HFF-Myc (cell line): ENCODE measurements at regions not wholly inside any gene's neighbourhood (a gene's known extent, or its start where the extent isn't known, plus 50 kb on each side); places are given as distances from the start of the nearest gene placed in this dataset.

Experiments used
- DNase-seq: peaks from one replicate; pipeline ENCODE4 v3.0.0-alpha.2; 2011; ENCODE audit warnings: low read depth; ENCODE audit errors: extremely low read depth
- H3K4me3 ChIP-seq: replicated peaks from 2 replicates; pipeline ENCODE4 v1.5.1; 2011; ENCODE audit warnings: low read depth, mild to moderate bottlenecking, control low read depth, low read length
- TF ChIP-seq, protein P1 (sequence below): IDR thresholded peaks from 2 replicates; pipeline ENCODE4 v1.5.1; 2012; ENCODE audit warnings: mild to moderate bottlenecking, low read depth, low read length, control low read depth; ENCODE audit errors: missing control alignments

DNA sequence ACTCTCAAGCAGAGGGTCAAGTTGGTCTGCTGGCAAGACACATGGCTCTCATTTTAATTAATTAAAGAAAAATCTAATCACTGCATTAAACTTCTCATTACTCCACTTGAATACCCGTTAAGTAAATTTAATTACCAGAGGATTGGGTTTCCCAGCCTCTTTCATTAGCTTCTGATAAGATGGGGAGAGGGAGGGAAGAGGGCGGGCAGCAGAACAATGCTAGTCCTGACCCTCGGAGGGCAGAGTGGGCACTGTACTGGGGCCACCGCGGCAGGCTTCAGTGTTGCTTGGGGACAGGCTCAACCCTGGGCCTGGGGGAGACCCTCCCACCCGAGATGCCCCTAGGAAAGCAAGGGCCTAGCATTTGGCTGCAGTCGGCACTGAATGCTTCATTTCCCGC is 55.6 kb upstream of the LINGO1 start:
- TF ChIP-seq, protein P1, sequence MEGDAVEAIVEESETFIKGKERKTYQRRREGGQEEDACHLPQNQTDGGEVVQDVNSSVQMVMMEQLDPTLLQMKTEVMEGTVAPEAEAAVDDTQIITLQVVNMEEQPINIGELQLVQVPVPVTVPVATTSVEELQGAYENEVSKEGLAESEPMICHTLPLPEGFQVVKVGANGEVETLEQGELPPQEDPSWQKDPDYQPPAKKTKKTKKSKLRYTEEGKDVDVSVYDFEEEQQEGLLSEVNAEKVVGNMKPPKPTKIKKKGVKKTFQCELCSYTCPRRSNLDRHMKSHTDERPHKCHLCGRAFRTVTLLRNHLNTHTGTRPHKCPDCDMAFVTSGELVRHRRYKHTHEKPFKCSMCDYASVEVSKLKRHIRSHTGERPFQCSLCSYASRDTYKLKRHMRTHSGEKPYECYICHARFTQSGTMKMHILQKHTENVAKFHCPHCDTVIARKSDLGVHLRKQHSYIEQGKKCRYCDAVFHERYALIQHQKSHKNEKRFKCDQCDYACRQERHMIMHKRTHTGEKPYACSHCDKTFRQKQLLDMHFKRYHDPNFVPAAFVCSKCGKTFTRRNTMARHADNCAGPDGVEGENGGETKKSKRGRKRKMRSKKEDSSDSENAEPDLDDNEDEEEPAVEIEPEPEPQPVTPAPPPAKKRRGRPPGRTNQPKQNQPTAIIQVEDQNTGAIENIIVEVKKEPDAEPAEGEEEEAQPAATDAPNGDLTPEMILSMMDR = no peak
- DNase-seq = no peak
- no peak overlapping the region for H3K4me3 ChIP-seq

DNA sequence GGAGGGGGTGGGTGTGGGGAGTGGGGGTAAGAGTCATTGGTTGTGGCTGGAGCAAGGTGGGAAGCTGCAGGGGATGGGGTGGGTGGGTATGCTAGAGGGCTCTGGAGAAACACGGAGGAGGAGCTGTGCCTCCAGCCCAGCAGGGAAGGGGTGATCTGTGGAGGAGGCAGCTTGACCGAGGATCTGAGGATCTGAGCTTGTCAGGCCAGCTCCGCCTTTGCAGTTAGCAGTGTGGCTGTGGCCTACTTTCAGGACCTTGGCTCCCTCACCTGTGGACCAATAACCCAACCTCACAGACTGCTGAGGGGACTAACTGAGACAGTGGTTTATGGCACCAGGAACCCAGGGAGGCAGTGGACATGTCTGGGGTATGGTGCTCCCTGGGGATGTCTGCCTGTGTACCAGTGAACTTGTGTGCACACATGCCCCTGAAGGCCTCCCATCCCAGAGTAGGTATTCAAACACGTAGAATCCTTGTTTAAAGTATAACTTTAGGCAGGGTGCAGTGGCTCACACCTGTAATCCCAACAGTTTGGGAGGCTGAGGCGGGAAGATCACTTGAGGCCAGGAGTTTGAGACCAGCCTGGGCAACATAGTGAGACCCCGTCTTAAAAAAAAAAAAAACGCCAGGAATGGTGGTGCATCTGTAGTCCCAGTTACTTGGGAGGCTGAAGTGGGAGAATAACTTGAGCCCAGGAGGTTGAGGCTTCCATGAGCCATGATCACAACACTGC is 52.5 kb upstream of the LINGO1 start:
- no peak for DNase-seq
- no peak overlapping the region for H3K4me3 ChIP-seq
- TF ChIP-seq, protein P1 = no peak

DNA sequence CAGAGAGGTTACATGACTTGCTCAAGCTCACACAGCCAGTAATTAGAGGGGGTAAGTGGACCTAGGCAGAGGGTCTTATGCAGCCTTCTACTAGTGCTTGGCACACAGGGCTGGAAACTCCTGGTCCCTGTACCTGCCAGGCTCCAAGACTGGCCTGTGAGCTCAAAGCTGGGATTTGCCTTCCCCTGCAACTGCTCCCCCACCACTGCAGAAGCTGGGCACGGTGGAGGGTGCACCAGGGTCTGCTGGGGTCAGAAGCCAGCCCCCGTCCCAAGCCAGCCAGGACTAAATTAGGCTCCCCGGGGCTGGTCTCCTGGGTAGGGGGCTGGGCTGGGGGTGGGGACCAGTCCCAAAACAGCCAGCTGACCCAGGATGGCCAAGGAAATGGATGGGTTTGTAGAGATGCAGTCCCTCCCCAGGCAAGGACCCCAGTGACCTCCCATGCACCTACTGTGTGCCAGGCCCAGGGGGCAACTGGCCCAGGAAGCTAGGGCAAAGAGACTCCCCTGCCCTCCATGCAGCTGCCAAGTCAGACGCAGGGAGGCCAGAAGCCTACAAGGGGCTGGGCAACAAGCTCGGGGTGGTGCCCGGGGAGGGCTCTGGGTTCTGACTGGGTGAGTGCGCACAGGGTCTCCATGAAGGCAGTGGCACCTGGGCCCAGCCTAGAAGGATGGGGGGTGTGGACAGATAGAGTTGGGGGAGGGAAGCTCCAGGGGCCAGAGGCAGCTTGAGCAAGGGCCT is 51.8 kb upstream of the LINGO1 start:
- TF ChIP-seq, protein P1 = no peak
- no peak for DNase-seq
- no peak overlapping the region for H3K4me3 ChIP-seq

DNA sequence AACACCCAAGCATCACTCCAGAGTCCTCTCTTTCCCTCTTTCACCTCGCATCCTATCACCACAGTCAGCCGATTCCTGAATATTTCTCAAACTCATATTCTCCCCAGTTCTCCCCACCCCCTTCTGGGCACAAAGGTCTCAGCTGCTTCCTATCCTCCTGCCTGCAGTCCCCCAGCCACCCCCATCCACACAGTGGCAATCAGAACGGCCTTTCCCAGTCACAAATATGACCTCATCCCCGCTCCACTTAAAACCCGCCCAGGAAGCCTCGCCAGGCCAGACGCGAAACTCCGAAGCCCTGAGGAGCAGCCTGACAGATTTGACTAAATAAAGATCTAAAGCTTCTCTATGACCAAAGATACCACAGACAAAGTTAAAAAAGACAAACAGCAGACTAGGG is 49.9 kb upstream of the LINGO1 start:
- TF ChIP-seq, protein P1 = no peak
- DNase-seq = no peak
- H3K4me3 ChIP-seq = no peak overlapping the region
